ENCODE measurements at regions not wholly inside any gene's neighbourhood (a gene's known extent, or its start where the extent isn't known, plus 50 kb on each side); places are given as distances from the start of the nearest gene placed in this dataset.

GRCh38 chr14:48452437-48452995 lies 777.1 kb upstream of the MDGA2 start:
- Histone ChIP-seq H3K4me2 (ENCODE audit: insufficient read depth, insufficient read length, low read length) (no peak overlapping the region), H3K9me3 (ENCODE audit: control insufficient read depth, low read depth, low read length) (no peaks in the 10 kb centered on the region), H3K27me3 (ENCODE audit: insufficient read depth, low read length) (no peaks in the 10 kb centered on the region), H2BK5ac (ENCODE audit: insufficient read length, low read length) (no peak overlapping the region), H2BK120ac (ENCODE audit: low read depth, low read length, poor library complexity, severe bottlenecking) (no peak overlapping the region), H3K23ac (ENCODE audit: insufficient read length, low read depth, low read length) (no peak overlapping the region), H3K14ac (ENCODE audit: insufficient read depth, low read length) (no peak overlapping the region), H3K27ac (ENCODE audit: insufficient read length, low read depth, low read length) (no peak overlapping the region), H3K23me2 (ENCODE audit: insufficient read length, low read depth, low read length, poor library complexity, severe bottlenecking) (no peaks in the 10 kb centered on the region), H3K79me2 (ENCODE audit: insufficient read depth, low read length) (no peaks in the 10 kb centered on the region), H4K8ac (replicated peaks; ENCODE audit: insufficient read length, low read depth, low read length) (no peak overlapping the region), H2BK20ac (ENCODE audit: low read depth, low read length, poor library complexity, severe bottlenecking) (no peak overlapping the region), H3K56ac (ENCODE audit: insufficient read length, low read depth, low read length) (no peak overlapping the region), H3K4me1 (ENCODE audit: insufficient read depth, low read length) (peaks cover 7% of the 10 kb centered on the region; the same call in 1 of the 2 replicates), H2BK15ac (ENCODE audit: low read depth, low read length) (no peak overlapping the region), H3K4ac (ENCODE audit: low read depth, low read length) (no peak overlapping the region), H2BK12ac (ENCODE audit: insufficient read length, low read depth, low read length) (no peak overlapping the region), H4K5ac (ENCODE audit: insufficient read length, low read depth, low read length) (no peak overlapping the region), H4K91ac (ENCODE audit: insufficient read length, low read depth, low read length) (no peak overlapping the region), H3K9ac (ENCODE audit: extremely low read depth, insufficient read length, low read length) (no peak overlapping the region), H3T11ph (ENCODE audit: low read length) (no peak overlapping the region), H3K18ac (ENCODE audit: insufficient read length, low read depth, low read length) (no peak overlapping the region), H2AK5ac (ENCODE audit: insufficient read length, low read length) (no peak overlapping the region), H4K20me1 (ENCODE audit: control insufficient read depth, insufficient read depth, insufficient read length) (no peaks in the 10 kb centered on the region), H3K79me1 (ENCODE audit: insufficient read depth, low read depth, low read length, poor library complexity, severe bottlenecking) (no peaks in the 10 kb centered on the region), H2AFZ (ENCODE audit: low read length) (no peak overlapping the region)
- no peaks in the 10 kb centered on the region for H3K27me3 Mint-ChIP-seq (ENCODE audit: low read depth)
- no peak overlapping the region for H3K27ac Mint-ChIP-seq
- no peaks in the 10 kb centered on the region for H3K9me3 Mint-ChIP-seq
- no peak for TF ChIP-seq CTCF (conservative IDR thresholded peaks at IDR 0.05)
- no peak overlapping the region for H3K4me3 Mint-ChIP-seq
- WGBS (ENCODE audit: extremely low coverage, insufficient read length, low lambda C conversion rate): no CpG with 5 or more reads among the region's 2 CpGs
- no peak for DNase-seq
- H3K4me1 Mint-ChIP-seq: peaks cover 4% of the 10 kb centered on the region in 2 experiments
- no peaks in the 10 kb centered on the region for H3K36me3 Mint-ChIP-seq (ENCODE audit: insufficient read depth in 1 of 3, low read depth in 3 of 3)

Measured in H9 (cell line).